ENCODE measurements at regions not wholly inside any gene's neighbourhood (a gene's known extent, or its start where the extent isn't known, plus 50 kb on each side); places are given as distances from the start of the nearest gene placed in this dataset.
"Not testable (repeated sequence)": the region's sequence is repeated elsewhere in the genome, so short reads cannot be mapped to it uniquely, and the experiment has no call there.

- DNase-seq (ENCODE audit: low read depth in 1 of 2, low spot score in 1 of 2), result no peak
Measured at GRCh38 chr19:30690525-30690924, 318.3 kb downstream of the ZNF536 start.

DNA sequence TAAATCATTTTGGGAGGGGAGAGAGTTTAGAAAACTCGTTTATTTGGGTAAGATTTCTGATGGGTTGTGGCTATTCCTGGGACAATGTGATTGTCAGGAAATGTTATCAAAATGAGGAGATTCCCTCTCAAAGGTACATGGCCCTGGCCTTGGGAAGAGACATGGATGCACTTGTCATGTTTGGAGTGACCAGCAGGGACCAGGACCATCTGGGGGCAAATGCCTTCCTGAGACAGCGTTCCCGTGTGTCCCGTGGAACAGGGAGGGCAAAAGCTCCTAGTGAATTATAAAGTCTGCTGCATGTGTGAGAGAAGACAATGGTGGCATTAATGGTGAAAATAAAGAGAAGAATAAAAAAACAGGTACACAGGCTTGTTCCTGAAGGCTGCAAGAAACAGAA is 317.3 kb downstream of the ZNF536 start:
- DNase-seq (ENCODE audit: low read depth in 1 of 2, low spot score in 1 of 2), result no peak

DNA sequence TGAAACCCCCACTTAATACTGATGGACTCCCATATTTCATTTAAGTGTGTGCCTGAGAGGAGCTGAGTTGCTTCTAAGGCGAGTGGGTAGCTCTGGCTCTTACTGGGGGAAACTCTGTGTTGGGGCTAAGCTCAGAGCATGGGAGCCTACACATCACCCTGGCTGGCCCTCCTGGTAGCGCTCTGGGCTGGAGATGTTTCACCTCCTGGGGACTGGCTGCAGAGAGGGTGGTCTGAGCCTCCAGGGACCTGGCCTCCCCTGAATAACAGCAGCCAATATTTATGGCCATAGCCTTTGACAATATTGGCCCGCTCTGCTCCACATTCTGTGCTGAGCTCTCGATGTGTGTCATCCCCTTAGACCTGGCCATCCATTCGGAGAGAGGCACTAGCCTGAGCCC is 316.5 kb downstream of the ZNF536 start:
- DNase-seq (ENCODE audit: low read depth in 1 of 2, low spot score in 1 of 2), result no peak

- no peak for DNase-seq (ENCODE audit: low read depth in 1 of 2, low spot score in 1 of 2)
Measured at GRCh38 chr19:30686826-30687566, 314.8 kb downstream of the ZNF536 start.

DNA sequence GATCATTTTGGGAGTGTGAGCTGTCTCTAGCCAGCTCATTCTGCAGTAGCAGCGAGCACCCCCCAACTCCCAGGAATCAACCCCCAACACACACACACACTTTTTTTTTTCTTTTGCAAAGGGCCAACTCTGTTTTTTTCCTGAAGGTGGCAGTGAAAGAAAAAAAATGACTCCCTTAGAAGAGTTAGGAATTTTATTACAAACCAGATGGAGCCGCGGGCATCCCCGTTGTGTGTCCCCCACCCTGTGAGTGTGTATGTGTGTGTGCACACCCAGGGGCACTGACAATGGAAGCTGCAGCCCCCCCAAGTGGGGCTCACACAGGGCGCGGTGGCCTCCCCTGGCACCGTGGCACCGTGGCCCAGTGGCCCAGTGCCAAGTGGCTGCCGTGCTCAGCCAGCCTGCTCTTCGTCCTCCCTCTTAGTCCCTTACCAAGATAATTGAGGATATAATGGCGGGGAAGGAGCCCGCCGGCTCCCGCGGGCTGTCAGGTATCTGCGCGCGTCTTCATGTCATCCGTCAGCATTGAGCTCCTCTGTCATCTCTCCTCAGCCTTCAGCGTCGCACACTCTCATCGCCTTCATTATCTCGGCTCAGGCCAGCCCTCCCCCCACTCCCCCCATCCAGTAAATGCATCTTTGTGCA is 314.1 kb downstream of the ZNF536 start:
- DNase-seq (ENCODE audit: low read depth in 1 of 2, low spot score in 1 of 2), result no peak

DNA sequence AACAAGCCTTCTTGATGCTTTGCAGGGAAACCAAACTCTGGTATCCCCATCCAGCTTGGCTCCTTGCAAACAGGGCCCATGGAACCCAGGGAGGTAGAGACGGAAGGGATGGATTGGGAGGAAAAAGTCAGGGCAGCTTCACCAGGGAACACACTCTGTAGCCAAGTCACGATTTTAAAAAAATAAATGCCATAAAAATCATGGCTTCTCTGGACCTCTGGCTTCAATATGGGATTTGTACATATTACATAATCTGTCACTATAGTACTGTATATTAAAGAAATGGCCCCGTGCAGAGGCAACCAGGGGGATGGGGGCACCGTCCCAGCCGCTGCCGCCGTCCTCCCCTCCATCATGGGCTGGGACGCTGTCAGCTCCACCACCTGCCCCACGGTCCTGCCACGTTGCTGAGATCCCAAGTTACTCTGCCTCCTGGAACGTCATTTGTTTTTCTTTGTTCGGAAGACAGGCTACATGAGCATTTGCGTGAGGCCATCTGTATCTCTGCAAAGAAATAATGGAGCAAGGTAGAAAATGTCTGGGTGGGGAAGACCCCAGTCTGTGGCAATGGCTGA is 313.3 kb downstream of the ZNF536 start:
- DNase-seq (ENCODE audit: low read depth in 1 of 2, low spot score in 1 of 2), result no peak

GRCh38 chr19:30684613-30685012 is 312.4 kb downstream of the ZNF536 start:
- no peak for DNase-seq (ENCODE audit: low read depth in 1 of 2, low spot score in 1 of 2)

DNA sequence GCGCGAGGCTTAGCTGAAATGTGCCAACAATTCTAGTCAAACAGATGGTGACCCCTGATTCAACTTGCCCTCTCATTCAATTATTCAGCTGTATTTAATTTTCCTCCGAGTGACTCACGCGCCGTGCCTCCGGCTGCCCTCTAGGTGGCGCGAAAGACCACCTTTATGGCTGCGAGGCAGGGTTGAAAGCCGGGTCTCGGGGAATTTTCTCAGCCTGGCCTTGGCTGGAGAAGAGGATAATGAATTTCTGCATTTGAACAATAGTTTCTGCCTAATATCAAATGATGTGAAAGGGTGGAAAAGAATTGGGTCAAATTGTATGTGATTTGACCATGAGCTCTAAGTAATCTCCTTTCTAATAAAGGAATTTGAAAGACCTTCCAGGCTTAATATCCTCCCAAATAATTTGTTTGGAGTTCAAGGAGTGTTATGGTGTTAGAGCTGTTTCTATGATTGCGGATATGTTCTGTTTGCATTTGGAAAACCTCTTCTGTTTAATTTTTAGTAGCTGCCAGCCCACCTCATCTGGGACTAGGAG is 310.9 kb downstream of the ZNF536 start:
- peak; percentile 10 to 41 for DNase-seq (ENCODE audit: low read depth in 1 of 2, low spot score in 1 of 2)

DNA sequence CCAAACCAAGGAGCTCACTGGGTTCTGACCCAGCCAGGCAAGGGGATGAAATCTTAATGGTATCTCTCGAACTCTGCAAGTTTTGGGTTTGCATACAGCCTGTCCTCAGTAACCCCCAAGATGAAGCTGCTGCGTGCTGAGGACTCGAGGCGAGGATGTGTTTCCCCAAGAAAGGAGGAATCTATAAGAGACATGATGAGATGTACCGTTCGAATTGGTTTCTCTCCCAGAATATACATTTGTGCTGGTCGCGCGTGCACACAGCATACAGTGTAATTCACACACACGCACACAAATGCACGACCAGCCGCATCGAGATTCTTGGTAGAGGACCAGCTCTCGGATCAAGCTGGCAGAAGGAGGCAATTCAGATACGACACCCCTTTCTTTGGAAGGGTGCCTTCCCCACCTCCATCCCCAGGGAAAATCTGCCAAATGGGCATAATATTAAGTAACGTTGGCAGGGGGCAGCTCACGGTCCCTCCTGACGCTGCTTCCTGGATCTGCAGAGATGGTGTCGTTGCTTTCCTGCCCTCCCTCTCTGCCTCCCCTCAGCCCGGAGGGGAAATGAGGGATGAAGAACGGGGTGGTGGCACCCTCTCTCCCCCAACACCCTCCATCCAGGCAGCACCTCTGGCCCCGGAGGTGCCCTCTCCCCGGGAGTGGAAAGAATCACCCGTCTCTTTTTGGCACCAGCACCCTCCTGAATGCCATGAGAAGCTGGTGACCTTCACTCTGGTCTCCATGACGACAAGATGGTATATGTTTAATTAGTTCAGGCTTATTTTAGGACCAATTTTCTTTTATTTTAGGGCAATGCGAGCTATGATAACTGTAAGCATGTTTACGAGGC is 310.2 kb downstream of the ZNF536 start:
- no peak for DNase-seq (ENCODE audit: low read depth in 1 of 2, low spot score in 1 of 2)

GRCh38 chr19:30681162-30682100 is 309.2 kb downstream of the ZNF536 start:
- DNase-seq (ENCODE audit: low read depth in 1 of 2, low spot score in 1 of 2), result no peak

DNA sequence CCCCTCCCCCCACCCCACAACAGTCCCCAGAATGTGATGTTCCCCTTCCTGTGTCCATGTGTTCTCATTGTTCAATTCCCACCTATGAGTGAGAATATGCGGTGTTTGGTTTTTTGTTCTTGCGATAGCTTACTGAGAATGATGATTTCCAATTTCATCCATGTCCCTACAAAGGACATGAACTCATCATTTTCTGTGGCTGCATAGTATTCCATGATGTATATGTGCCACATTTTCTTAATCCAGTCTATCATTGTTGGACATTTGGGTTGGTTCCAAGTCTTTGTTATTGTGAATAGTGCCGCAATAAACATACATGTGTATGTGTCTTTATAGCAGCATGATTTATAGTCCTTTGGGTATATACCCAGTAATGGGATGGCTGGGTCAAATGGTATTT is 308.2 kb downstream of the ZNF536 start:
- not testable (repeated sequence) for DNase-seq (ENCODE audit: low read depth in 1 of 2, low spot score in 1 of 2)

GRCh38 chr19:30679789-30680188 is 307.6 kb downstream of the ZNF536 start:
- no peak for DNase-seq (ENCODE audit: low read depth in 1 of 2, low spot score in 1 of 2)

DNA sequence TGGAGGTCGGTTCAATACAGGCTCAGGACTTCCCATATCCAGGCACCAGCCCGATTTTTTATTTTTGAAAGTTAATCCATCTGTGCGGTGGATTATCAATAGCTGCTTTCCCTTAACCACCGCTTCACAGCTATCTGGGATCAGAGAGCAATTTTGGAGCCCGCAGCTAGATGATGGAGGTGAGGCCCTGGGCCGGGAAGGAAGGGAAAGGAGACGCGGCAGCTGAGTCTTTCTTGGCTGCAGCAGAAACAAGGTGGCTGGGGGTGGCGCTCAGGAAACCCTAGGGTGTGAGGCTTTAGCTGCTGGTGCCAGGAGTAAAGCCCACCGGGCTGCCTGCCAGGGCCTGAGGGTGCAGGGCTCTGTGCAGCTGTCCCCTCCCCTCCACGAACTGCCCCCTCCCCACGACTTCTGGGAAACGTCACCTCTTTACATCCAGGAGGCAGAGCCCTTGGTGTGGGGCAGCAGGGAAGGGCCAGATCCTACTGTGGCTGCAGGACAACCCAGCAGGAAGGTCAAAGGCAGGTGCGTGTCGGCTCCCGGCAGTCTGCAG is 307.0 kb downstream of the ZNF536 start:
- no peak for DNase-seq (ENCODE audit: low read depth in 1 of 2, low spot score in 1 of 2)

DNA sequence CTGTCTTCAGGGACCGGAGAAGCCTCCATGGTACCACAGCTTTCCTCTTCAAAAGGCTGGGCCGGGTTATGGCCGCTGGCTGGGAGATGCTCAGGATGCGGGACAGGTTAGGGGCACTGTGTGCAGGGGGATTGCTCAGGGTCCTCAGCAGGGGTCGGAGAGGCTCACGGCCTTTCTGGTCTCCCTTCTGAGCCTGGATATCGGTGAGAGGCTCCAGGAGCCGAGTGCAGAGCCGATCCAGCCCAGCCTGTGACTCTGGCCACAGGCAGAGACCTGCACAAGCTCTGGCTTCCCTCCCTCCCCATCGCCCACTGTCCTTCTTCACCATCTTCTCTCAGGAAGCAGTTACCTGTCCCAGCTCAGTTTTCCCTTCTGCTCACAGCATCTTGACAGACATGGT is 306.0 kb downstream of the ZNF536 start:
- DNase-seq (ENCODE audit: low read depth in 1 of 2, low spot score in 1 of 2), result no peak

DNA sequence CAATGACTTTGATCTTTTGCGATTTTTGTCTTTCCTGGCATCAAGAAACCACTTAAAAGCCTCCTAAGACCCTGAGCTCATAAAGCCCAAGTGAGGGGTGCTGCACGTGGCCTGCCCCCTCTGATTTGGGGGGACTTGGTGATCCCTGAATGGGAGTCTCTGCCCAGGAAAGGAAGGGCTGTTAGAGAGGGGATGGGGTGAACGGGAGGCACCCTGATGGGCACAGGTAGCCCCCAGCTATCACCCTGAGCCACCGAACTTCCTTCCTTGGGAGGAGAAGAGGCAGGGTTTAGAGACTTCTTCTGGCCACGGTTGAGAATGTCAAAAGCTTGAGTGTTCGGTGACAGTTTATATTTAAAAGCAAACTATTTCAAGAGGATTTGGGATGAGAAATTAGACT is 305.5 kb downstream of the ZNF536 start:
- DNase-seq (ENCODE audit: low read depth in 1 of 2, low spot score in 1 of 2), result no peak

DNA sequence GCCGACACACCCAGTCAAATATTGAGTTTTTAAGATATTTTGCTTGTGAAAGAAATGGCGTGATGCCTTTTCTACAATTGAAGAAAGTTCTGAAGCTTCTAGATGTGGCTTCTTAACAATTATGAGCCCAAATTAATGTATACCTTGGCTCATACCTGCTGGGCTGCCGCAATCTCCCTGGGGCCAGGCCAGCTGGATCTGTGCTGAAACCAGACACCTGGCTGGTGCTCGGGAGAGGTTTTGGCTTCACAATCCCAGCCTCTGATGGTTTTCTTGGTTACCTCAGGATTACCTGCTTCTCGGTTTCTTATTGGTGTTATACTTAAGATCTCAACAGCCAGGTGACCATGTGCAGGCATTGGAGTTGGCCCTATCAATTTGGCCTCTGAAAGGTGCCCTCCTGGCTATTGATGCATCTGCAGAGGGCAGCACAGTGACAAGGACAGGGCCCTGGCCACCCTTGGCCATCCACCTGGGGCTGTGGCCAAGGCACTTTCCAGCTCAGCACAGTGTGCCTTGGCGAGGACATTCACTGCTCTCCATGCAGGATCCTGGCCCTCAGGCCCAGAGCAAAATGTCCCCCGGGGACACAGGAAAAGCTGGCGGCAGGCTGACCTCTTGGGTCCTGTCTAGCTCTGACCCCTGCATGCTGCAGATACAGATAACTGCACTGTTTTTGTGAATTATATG is 305.0 kb downstream of the ZNF536 start:
- DNase-seq (ENCODE audit: low read depth in 1 of 2, low spot score in 1 of 2), result no peak

DNA sequence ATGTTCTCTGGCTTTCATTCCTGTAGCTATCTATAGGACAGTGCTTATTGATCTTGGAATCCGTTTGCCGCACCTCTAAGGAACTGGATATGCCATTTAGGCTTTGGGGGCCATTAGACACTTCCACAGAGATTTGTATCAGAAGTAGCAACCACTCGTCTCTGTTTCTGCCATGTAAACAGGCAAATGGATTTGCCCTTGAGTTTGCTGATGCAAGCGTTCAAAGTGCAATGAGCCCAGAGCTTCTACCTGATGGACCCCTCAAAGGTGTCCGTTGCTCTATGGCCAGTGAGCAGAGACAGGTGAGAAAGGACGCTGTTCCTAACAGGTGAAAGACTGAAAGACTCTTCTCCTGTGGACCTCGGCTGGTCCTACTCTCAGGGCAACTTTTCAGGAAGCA is 302.9 kb downstream of the ZNF536 start:
- DNase-seq (ENCODE audit: low read depth in 1 of 2, low spot score in 1 of 2), result no peak

DNA sequence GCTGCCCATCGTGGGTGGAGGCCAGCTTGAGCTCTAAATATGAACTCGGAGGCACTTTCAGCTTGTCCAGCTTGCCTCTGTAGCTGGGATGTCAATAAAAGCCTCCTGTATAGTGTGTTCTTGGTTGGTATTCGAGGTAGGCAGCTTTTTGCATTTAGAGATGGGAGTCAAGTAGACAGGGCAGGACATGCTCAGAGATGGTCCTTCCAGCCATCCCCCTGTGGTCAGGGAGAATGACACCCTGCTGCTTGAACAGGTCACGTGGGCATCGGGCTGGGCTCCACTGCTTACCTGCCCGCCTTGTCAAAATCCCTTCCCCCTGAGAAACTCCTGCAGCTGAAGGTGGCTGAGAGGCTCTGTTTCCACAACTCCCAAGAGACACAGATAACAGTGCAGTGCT is 302.5 kb downstream of the ZNF536 start:
- DNase-seq (ENCODE audit: low read depth in 1 of 2, low spot score in 1 of 2), result no peak

- no peak for DNase-seq (ENCODE audit: low read depth in 1 of 2, low spot score in 1 of 2)
Measured at GRCh38 chr19:30673336-30673735, 301.2 kb downstream of the ZNF536 start.

Measured in activated CD4-positive, alpha-beta T cell treated with anti-CD3 and anti-CD28 coated beads, Interleukin-2, amount 50 U/mL, for 24 hours (primary cell).